Body of pancreas (tissue), 4 donors: ENCODE measurements at regions not wholly inside any gene's neighbourhood (a gene's known extent, or its start where the extent isn't known, plus 50 kb on each side); places are given as distances from the start of the nearest gene placed in this dataset.

Source experiments
- CTCF ChIP-seq, 7 experiments: fragments of 450-650 bp in 4 of 7; fragments of 200-600 bp in 3 of 7; sonication (generic) in 3 of 7; IDR thresholded peaks; one replicate each; pipeline ENCODE4 v1.5.1; 2016 to 2019; ENCODE audit warnings: antibody characterized with exemption in 7 of 7
- POLR2A ChIP-seq, 3 donors: fragments of 450-650 bp; IDR thresholded peaks; one replicate each; pipeline ENCODE4 v1.6.1; 2016; ENCODE audit warnings: antibody characterized with exemption in 3 of 3, mild to moderate bottlenecking in 2 of 3

- TF ChIP-seq CTCF (IDR thresholded peaks at IDR 0.05) (no peak), POLR2A (IDR thresholded peaks at IDR 0.05) (no peak)
Observed at GRCh38 chr2:37869771-37870170, 55.3 kb upstream of the RMDN2 start.
